Pancreas (tissue), 10 donors: ENCODE measurements at regions not wholly inside any gene's neighbourhood (a gene's known extent, or its start where the extent isn't known, plus 50 kb on each side); places are given as distances from the start of the nearest gene placed in this dataset.

ENCODE experiments used
- ATAC-seq, 4 donors: fragments of 200-7000 bp; cut with Tn5 transposase; one replicate each; pipeline versions ENCODE4 v1.8.0 to v1.9.1; 2020; ENCODE audit warnings: mild to moderate bottlenecking in 4 of 4, moderate library complexity in 4 of 4
- DNase-seq, 6 donors: peaks; one replicate each; pipeline ENCODE4 v3.0.0-alpha.2; 2020
- FAIRE-seq: peaks from 2 replicates; lab custom pipeline; 2012; peaks lifted over from hg19 to GRCh38; lab: Jason Lieb, UNC
- H3K27ac ChIP-seq, 4 donors: fragments of 200-600 bp; sonication (generic); 1 replicate in 3 of 4; 2 replicates in 1 of 4; pipeline versions ENCODE4 v1.5.0 to v1.8.0; 2020
- H3K27me3 ChIP-seq, 4 donors: fragments of 200-600 bp; one replicate each; pipeline ENCODE4 v1.8.0; 2021
- H3K36me3 ChIP-seq, 3 donors: fragments of 200-600 bp; sonication (generic) in 1 of 3; one replicate each; pipeline versions ENCODE4 v1.5.0 to v1.8.0; 2020 to 2021
- H3K4me1 ChIP-seq, 3 donors: fragments of 200-600 bp; one replicate each; pipeline ENCODE4 v1.8.0; 2021
- H3K4me3 ChIP-seq, 4 donors: fragments of 200-600 bp; sonication (generic) in 2 of 4; one replicate each; pipeline versions ENCODE4 v1.5.0 to v1.8.0; 2020 to 2021
- H3K9me3 ChIP-seq, 4 donors: fragments of 200-600 bp; one replicate each; pipeline ENCODE4 v1.8.0; 2021
- CTCF ChIP-seq, 4 donors: fragments of 200-600 bp; sonication (generic) in 3 of 4; IDR thresholded peaks; one replicate each; pipeline versions ENCODE4 v1.5.0 to v1.8.0; 2021; ENCODE audit warnings: antibody characterized with exemption in 4 of 4
- WGBS, 2 donors: extraction: QIAGEN DNeasy Blood & Tissue Kit; methylation state at CpG; one replicate each; pipeline ENCODE4 v1.1.7; 2013; 5-methylcytosine and 5-hydroxymethylcytosine counted together
- intact Hi-C, 3 donors: fragments of 100-400 bp; cut with DNase I; formaldehyde crosslinking; loops; one replicate each; pipeline versions ENCODE4 v1.11.1 to v1.14.2; 2022
- donor health status: healthy with polysubstance abuse.
- donor health status: DM: no; HTN: no; CAD: no; lungs with moderate emphysema.
- donor health status: DM: no; HTN: no; CAD: no.
- donor health status: control.
- donor health status: control.
- donor health status: Bipolar disorder and iron deficiency.
- donor health status: DM: yes; HTN: yes; CAD: no.
- donor health status: DM: no; HTN: no; CAD: no.
- donor health status: DM: no; HTN: no; CAD: no.
- donor health status: DM: yes; HTN: yes; CAD: no.

DNA sequence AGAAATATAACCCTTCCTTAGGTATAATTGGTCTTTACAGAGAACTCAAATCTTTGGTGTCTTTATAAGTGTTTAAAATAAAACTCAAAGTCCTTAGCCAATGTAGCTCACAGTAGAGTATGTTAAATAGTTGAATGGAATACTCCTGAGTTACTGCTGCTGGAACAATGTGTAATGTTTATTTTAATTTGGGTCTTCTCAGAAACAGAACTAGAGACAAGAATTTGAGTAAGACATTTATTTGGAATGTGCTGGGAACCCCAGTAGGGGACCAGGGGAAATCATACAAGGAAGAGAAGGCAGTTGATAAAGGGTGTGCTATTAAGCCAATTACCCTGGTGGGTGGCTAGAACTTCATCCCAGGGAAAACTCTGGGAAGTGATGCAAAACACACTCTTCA is 240.4 kb upstream of the LDB2 start:
- Histone ChIP-seq H3K27ac (no peak overlapping the region), H3K27me3 (no peaks in the 10 kb centered on the region), H3K9me3 (no peaks in the 10 kb centered on the region), H3K4me1 (no peaks in the 10 kb centered on the region), H3K4me3 (no peak overlapping the region), H3K36me3 (no peaks in the 10 kb centered on the region)
- no peak for TF ChIP-seq CTCF (IDR thresholded peaks at IDR 0.05)
- DNase-seq = no peak
- ATAC-seq = no peak
- intact Hi-C loops = no loop called here
- FAIRE-seq = no peak

DNA sequence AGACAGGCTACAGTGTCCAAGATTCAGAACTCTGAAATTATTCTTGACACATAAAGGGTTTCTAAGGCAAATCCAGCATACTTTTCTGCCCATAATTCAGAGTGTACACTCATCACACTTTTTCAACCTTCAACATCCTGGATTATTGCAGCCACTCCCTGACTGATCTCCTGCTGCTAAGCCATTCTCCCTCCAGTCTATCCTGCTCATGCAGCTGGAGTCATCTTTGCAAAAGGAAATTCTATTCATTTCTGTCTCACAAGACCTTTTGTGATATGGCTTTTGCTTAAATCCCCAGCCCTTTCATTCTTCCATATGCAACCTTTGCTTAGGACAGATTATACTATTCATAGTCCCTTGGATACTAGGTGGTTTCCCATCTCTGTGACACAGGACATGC is 236.1 kb upstream of the LDB2 start:
- intact Hi-C loops = no loop called here
- Histone ChIP-seq H3K27ac (no peak overlapping the region), H3K4me3 (no peak overlapping the region), H3K36me3 (no peaks in the 10 kb centered on the region), H3K9me3 (no peaks in the 10 kb centered on the region), H3K4me1 (no peaks in the 10 kb centered on the region), H3K27me3 (no peaks in the 10 kb centered on the region)
- FAIRE-seq (no peak), DNase-seq (no peak), ATAC-seq (no peak)
- TF ChIP-seq CTCF (IDR thresholded peaks at IDR 0.05) = no peak

DNA sequence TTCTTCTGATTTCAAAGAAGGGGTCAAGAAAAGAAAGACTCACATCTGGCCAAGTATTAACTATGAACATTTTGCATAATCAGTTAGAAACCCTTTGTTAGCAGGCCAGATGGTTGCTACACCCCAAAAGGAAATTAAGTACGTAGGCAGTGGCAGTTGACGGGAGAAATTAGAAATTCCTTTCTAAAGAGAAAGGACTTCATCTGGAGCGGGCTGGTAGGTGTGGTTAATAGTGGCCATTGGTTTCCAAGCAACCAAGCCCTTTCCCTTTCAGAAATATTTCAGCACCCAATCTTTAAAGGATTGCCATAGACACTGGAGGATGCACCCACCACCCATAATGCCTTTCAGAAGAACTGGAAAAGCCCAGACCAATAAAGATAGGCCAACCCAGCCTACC is 235.7 kb upstream of the LDB2 start:
- no peaks in the 10 kb centered on the region for H3K9me3 ChIP-seq
- intact Hi-C loops = no loop called here
- ATAC-seq (no peak), DNase-seq (no peak), FAIRE-seq (no peak)
- H3K27me3 ChIP-seq = no peaks in the 10 kb centered on the region
- H3K4me3 ChIP-seq = no peak overlapping the region
- no peak for TF ChIP-seq CTCF (IDR thresholded peaks at IDR 0.05)
- H3K27ac ChIP-seq = no peak overlapping the region
- H3K36me3 ChIP-seq = no peaks in the 10 kb centered on the region
- WGBS, 2 donors = 45 to 71% methylated on average over 3 of the region's 3 CpGs
- H3K4me1 ChIP-seq = no peaks in the 10 kb centered on the region

- WGBS, 2 donors = 52 to 66% methylated on average over 2 of the region's 2 CpGs
- Histone ChIP-seq H3K27me3 (no peaks in the 10 kb centered on the region), H3K36me3 (no peaks in the 10 kb centered on the region), H3K27ac (no peak overlapping the region), H3K4me1 (no peaks in the 10 kb centered on the region), H3K4me3 (no peak overlapping the region), H3K9me3 (no peaks in the 10 kb centered on the region)
- TF ChIP-seq CTCF (IDR thresholded peaks at IDR 0.05) = no peak
- DNase-seq = no peak
- no peak for FAIRE-seq
- intact Hi-C loops = no loop called here
- ATAC-seq = no peak
Observed at GRCh38 chr4:17132226-17132625, 233.8 kb upstream of the LDB2 start.

GRCh38 chr4:17128268-17128667 is 229.8 kb upstream of the LDB2 start:
- TF ChIP-seq CTCF (IDR thresholded peaks at IDR 0.05) = no peak
- H3K36me3 ChIP-seq = no peaks in the 10 kb centered on the region
- H3K4me1 ChIP-seq = no peaks in the 10 kb centered on the region
- FAIRE-seq (no peak), DNase-seq (no peak), ATAC-seq (no peak)
- H3K27me3 ChIP-seq = no peaks in the 10 kb centered on the region
- H3K4me3 ChIP-seq = no peak overlapping the region
- no peaks in the 10 kb centered on the region for H3K9me3 ChIP-seq
- WGBS, 2 donors = 51 to 64% methylated on average over 2 of the region's 2 CpGs
- intact Hi-C loops = no loop called here
- H3K27ac ChIP-seq = no peak overlapping the region
